GM12892 (cell line): ENCODE measurements at regions not wholly inside any gene's neighbourhood (a gene's known extent, or its start where the extent isn't known, plus 50 kb on each side); places are given as distances from the start of the nearest gene placed in this dataset.

Experiments
- POLR2A ChIP-seq: IDR thresholded peaks from 2 replicates; pipeline ENCODE4 v1.6.1; 2011; ENCODE audit warnings: low read depth, low read length, control low read depth
- POLR2AphosphoS5 ChIP-seq: IDR thresholded peaks from 2 replicates; pipeline ENCODE4 v1.6.1; 2011; ENCODE audit warnings: low read depth, low read length, control low read depth
- TAF1 ChIP-seq: IDR thresholded peaks from 2 replicates; pipeline ENCODE4 v1.6.1; 2011; ENCODE audit warnings: low read depth, mild to moderate bottlenecking, control low read depth, low read length, borderline replicate concordance

DNA sequence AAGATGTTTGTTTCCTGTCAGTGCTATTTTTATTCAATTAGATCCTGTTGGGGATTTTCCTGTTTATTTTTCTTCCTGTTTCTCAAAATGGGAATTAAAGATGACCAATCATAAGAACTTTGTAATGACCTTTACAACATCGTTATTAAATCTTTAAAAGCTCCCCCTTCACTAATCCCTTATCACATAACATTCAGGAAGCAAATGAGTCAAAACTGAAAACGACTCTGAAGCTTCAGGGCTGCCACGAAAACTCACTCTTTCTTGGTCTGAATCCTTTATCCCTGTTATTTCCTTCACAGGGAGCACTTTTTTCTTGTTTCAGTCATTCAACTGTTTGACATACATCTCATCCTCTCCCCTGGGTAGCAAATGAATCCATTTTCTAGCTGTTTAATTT is 75.8 kb upstream of the MB21D2 start:
- TF ChIP-seq TAF1, result no peak
- TF ChIP-seq POLR2A, result no peak
- TF ChIP-seq POLR2AphosphoS5, result no peak
